ENCODE measurements at regions not wholly inside any gene's neighbourhood (a gene's known extent, or its start where the extent isn't known, plus 50 kb on each side); places are given as distances from the start of the nearest gene placed in this dataset.
"Not testable (repeated sequence)": the region's sequence is repeated elsewhere in the genome, so short reads cannot be mapped to it uniquely, and the experiment has no call there.

DNA sequence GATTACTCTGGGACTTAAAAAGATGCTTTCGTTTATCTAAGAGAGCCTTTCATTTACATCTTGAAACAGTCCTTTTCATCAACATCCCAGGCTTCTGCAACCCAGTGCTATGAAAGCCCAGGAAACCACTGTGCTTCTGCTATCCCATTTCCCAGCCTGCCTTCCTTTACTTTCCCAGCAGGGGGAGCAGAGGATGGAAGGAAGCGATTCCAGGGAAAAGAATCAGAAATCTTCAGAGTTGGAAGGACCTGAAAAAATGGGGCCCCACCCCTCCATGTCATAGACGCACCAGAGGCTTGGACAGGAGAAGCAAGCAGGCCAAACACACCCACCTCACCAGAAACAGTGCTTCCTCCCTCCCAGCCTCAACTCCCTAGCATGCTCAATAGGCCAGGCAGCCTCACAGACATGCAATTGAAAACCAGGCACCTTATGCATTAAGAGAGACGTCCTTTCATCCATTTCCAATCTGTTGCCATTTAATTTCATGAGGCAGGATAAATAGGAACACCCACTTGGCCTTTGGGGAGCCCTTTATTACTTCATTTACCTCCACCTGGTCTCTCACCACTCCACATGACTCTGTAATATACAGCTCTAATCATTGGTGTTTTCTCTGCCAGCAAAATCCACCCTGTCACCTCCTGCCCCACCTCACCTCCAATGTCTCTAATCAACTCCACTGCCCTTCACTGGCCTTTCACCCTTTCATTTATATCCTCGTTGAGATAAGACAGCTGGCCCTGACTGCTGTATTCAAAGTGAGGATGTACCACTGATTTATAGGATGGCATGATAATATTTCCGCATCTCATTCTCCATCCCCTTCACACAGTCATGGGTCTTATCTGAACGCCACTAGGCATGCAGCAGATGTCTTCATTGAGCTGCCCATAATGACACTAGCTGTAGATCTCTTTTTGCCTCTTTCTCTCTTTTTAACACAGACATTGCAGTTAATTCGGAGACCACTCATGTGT, 583.9 kb downstream of the NTRK3 start:
- peak; percentile 39 for DNase-seq

DNA sequence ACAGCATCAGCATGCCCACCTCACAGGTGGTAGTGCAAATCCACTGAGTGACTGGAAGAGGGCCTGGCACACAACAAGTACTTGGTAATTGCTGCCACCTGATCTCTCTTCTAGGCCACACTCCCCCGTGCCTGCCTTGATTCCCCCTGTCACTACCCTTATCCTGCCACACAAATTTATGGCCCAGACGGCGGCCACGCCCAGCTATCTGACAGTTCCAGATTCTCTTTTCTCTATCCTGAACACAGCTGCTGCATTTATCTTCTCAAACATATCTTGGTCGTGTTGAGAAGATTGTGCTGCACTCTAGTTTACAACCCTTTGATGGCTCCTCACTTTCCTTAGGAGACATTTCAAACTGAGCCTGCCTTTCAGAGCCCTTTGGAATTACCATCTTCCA, 585.2 kb downstream of the NTRK3 start:
- DNase-seq = no peak

DNA sequence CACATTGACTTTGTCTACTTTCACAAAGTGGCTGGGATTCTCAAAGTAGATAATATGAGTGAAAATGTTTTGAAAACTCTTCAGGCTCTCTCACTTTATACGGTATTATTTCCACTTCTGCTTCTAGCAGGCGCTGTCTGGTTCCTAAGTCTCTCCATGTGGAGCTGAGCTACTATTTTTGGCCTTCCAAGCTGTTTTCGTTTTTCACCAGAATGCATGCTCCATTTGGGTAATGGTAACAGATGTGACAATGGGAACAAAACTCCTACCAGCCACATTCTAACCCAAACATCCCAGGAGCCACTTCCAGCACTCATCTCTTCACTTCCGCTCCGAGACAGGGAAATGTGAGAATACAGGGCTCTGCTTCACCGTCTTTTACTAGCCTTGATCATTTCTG, 586.7 kb downstream of the NTRK3 start:
- no peak for DNase-seq

DNA sequence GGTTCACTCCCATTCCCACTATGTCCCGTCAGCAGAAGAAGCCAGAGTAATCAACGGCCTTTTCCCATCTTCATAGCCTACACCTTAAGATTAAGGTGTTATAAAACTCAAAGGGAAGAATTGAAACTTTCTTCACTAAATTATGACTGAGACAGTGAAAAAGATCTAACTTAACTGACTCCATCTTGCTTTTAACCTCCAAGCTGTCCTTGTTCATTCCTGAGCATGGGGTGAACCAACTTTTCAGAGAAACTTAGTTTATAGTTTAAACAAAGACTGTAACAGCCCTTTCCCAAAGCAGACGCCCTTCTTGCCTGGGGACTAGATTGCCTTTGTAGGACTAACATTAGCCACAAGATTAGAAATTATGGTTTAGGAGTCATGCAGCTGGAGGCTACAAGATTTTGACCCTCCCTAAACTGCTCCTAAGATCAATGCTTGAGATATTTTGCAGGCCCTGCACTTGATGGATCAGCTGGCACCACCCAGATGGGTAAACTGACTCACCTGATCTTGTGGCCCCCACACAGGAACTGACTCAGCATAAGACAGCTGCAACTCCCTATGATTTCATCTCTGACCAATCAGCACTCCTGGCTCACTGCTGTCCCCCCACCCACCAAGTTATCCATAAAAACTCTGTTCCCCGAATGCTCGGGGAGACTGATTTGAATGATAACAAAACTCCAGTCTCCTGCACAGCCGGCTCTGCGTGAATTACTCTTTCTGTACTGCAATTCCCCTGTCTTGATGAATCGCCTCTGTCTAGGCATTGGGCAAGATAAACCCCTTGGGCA, 587.6 kb downstream of the NTRK3 start:
- DNase-seq = not testable (repeated sequence)

DNA sequence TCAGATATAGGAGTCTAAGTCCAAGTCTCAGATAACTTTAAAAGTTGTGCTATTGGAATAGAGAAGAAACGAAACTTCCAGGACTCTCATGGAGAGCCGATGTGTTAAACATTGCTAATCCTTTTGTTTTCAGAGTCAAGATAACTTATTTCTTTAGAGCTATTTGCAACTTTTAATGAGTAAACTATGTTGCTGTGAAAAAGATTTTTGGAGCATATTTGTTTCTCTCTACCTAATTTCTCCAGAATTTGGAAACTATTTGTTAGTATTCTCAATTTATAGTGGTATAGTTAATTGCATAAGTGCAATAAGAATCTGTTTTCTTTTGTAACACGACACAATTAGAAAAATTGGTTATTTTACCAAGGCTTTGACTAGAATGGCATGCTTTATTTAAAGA, 588.9 kb downstream of the NTRK3 start:
- no peak for DNase-seq

DNA sequence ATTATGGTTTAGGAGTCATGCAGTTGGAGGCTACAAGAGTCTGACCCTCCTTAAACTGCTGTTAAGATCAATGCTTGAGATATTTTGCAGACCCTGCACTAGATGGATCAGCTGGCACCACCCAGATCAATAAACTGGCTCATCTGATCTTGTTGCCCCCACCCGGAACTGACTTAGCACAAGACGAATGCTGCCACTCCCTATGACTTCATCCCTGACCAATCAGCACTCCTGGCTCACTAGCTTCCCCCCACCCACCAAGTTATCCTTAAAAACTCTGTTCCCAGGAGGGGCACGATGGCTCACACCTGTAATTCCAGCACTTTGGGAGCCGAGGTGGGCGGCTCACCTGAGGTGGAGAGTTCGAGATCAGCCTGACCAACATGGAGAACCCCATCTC, 594.0 kb downstream of the NTRK3 start:
- DNase-seq = no peak

DNA sequence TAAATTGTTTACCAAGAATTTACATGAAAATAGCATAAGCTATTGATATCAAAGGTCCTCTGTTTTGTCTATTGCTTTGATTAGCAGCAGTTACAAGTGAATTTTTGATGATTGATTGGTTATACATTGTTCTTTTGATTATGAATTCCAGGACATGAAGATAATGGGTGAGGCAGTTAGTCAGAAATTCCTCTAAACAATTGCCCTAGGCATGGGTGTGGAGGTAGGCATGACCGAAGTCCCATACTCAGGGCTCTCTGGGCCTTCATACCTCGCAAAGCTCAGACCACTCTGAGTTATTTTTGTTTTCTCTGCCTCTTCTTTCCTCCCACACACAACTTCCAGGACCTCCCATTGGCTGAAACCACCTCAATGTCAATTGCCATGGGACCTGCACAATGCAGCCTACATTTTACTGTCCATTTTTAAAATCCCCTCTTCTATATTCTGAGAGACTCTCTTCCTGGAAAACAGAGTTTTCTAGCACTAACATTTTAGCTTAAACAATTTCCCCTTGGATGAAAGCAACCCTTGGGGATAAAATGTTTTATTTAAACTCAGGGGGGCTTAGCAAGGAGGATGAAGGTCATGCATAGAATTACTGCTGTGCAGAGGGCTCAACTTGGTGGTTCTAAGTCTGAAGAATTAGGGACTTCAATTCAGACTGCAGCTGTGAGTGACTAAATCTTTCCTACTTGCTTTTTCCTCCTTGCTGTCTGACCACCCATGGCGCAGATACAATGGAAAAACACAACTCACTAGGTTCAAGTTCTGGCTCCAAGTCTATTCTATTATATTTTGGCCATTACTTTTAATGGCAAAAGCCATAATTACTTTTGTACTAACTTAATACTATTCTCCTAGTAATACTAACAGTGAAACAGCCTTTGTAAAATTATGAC, 594.8 kb downstream of the NTRK3 start:
- peak; percentile 2 for DNase-seq

DNA sequence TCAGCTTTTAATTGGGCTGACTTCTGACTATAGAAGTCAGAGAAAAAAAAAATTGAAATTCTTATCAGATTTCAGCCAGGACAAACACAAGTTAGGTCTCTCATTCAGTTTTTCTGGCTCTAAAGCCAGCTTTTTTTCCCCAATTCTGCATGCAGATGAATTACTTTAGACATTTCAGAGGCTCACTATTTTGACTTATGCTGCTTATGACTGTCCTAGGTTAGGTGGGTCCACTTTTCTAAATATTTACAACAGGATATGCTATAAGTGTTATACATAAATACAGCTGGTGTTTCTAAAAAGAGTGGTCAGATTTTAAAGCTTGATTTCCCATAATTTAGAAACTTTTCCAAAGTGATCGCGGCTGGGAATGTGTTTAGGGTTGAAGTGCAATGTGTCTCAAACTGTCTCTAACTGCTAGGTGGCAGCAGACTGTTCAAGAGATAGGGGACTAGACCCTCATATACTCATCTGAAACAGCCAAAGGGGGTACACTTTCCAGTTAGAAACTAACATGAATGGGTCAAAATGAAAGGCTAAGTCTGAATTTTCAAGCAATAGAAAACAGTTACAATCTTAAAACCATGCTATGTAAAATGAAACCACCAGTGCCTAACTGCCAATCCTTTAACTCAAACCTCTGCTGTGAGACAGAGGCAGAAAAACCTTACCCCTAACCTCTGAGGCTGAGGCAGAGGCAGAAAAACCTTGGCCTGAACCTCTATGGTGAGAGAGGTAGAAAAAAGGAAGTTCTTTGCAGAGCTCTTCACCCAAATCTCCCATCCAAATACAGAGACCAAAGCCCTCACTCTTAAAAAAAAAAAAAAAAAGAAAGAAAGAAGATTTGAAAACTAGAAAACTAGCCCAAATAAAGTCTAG, 596.0 kb downstream of the NTRK3 start:
- no peak for DNase-seq

DNA sequence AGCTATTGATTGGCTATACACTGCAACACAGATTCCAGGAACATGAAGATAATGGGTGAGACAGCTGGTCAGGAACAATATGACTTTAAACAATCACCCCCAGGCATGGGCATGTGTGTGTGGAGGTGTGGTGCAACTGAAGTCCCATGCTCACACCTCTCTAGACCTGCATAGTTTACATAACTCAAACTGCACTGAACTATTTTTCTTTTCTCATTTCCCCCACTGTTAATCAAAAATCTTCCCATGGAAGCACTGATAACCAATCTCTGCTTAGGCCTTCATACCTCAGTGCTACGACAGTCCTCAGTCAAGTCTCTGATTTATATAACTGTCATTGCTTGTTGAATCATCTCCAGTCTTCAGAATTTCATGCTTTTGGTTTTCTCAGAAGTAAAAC, 600.2 kb downstream of the NTRK3 start:
- no peak for DNase-seq

DNA sequence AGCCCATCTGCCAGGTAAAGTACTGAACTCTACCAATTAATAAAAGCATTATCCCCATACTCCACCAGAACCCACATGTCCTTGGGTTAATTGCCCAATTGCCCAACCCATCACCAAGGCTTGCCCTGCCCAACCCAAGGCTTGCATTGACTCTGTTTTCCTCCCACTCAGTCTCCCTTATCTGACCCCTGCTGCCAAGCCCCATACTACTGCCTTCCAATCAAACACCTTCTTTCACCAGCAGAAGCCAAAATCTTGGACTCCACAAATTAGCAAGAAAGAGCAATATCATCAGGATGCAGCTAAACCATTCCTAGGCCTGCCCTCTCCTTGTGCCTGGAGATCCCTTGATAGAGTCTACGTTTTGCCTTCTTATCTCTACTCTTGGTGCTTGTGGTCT, 602.9 kb downstream of the NTRK3 start:
- DNase-seq = no peak

DNA sequence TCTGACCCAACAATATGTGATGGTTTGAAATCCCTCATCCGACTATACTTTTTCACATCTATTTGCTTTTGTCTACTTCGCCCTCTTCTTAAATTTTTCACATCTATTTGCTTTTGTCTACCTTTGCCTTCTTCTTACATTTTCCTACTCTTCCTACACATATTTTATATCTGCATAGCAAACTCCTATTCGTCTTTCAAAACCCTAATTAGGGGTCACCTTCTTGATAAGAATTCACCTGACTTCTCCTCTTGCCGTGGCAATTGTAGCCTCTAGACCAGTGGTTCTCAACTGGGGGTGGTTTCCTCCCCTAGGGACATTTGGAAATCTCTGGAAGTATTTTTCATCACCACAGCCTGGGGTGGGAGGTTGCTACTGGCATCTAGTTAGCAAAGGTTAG, 607.4 kb downstream of the NTRK3 start:
- DNase-seq = no peak

DNA sequence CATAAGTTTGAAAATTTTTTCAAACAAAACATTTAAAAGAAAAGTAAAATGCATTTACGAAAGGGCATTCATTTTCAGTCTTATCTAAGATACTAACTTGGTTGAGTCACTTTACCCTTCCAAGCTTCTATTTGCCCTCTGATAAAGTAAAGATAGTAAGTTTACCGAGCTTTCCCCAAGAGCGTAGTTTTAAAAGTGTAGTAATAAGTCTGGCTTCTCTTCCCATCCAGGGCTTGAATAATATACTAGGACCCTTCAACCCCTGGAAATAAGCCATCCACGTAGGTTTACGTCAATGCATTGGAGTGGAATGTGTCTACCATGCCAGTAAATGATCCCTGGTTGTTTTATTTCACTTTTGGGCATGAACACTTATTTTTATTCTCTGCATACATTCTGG, 608.3 kb downstream of the NTRK3 start:
- no peak for DNase-seq

DNA sequence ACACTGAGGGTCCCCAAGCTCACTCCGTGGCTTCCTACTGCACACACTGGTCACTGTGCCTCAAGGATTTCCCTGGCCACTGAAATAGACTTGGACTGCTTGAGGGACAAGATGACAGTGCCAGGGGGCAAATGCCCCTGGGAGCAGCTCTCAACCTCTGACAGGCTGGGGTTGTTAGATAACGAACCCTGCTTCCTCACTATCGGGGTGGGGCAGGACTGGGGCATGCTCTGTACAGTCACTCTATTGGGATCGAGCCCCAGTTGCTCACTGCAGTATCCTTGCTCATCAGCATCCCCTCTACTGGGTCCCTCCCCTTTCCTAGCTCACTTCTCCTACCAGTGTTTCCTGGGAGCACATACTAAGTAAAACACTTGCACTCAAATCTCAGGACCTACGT, 610.8 kb downstream of the NTRK3 start:
- DNase-seq = no peak

DNA sequence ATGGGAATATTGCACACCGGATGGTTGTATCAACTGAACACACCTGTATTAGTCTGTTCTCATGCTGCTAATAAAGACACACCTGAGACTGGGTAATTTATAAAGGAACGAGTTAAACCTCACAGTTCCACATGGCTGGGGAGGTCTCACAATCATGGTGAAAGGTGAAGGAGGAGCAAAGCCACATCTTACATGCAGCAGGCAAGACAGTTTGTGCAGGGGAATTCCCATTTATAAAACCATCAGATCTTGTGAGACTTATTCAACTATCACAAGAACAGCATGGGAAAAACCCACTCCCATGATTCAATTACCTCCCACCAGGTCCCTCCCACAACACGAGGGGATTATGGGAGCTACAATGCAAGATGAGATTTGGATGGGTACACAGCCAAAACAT, 613.5 kb downstream of the NTRK3 start:
- not testable (repeated sequence) for DNase-seq

DNA sequence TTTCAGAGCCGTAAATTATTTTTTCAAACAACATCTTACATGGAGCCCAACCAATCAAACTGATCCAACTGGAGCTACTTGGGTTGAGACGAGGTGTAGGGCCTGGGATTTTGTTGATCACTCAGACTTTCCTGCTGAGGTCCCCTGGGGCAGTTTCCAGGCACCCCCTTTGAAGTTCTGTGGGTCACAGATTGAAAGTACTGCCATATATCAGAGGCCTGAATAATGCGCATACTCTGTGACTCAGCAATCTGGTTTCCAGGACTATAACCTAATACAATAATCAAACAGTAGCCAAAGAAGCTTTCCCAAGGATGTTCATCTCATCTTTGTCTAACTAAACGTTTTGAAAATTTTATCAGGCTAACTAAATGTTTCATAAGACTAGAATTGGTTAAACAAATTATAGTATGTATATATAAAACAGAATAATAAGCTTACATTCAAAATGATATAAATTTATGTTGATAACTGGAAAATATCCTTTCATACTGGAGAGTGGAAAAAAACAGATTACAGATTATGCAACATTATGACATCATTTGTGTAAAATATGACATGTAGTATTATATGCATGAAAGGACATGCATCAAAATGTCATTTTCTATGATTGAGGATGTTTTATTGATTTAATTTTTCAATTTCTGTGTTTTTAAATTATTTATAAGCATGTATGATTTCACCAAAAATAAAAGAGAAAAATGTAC, 617.1 kb downstream of the NTRK3 start:
- no peak for DNase-seq

DNA sequence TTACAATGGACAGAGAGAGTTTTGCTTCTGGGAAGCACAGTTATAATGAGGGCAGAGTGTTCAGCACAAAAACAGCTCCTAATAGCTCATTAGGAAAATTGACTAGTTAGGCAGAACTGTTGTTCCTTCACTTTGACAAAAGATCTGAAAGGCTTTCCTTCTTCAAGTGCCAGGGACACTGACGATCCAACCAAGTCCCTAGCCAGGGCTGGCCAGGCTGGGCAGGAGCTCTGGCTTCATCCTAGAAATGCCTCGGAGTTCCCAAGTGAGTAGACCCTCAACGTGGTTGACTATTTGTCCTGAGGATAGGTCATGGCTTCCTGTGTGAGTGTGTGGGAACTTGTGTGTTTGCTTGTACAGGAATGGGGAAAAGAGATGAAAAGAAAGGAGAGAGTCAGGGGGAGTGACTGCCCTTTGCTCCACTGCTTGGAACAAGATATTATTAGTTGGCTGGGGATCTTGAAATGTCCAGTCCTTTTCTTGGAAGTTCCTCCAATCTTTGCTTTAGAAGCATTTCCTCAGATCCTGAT, 617.9 kb downstream of the NTRK3 start:
- no peak for DNase-seq

DNA sequence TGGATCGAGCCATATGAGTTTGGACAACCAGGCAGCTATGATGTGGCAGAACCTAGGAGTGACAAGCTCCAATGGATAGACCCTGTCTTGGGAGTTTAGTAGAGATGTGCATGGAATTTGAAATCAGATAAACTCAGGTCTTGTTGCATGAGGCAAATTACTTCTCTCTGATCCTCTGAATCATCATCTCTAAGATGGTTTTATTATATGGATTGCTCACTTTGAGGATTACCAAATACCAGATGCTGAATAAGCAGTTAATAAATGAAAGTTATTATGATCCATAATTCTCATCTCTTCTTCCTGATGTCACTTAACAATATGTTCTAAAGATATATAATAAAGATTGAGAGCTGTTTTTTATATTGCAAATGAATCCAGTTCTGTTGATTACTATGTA, 622.2 kb downstream of the NTRK3 start:
- DNase-seq = no peak

DNA sequence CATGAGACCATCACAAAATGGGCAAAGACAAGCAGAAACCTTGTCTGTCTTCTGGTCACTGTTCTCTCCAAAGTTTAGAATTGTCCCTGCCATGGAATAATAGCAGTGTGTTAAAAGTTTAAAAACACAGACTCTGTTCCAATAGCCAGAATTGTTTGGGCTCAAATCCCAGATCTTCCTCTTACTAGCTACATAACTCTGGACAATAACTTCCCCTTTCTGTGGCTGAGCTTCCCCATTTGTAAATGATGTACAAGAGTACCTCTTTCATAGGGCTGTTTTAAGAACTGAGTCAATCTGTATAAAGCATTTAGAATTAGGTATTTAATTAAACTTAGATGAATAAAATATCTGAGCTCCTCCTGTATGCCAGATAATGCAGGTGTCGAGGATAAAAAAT, 623.0 kb downstream of the NTRK3 start:
- DNase-seq = no peak

DNA sequence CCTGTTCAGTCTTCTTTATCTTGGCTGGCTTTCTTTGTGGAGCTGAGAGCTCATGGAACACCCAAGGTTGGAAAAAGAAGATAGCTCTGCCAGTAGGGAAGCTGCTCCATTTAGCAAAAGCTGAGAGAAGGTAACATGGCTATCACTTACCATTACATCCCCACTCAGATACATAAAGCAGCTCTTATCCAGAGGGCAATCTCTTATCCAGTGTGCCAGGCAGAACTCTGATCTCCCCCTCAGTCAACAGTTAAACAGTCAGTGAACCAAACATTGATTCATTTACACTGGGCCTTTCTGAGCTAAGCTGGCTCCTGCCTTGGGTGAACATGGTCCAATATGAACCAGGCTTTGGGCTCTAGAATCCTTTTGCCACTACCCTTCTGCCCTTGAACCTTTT, 624.2 kb downstream of the NTRK3 start:
- no peak for DNase-seq

DNA sequence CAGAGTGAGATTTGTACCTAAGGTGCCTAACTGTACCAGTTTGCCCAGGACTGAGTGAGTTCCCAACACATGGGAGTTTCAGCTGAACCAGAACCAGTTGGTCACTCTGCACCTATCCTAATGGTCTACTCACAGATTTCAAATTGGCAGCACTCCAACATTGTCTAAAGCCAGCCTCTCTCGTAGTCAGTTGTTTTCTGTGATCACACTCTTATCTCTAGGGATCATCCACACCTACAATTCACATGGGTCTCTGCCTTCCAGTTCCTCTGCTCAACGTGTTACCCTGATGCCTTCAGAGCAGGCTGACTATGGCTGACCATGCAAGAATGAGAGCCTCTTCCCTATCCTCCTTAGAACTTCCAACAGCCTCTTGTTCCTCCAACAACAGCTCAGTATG, 624.8 kb downstream of the NTRK3 start:
- DNase-seq = no peak

DNA sequence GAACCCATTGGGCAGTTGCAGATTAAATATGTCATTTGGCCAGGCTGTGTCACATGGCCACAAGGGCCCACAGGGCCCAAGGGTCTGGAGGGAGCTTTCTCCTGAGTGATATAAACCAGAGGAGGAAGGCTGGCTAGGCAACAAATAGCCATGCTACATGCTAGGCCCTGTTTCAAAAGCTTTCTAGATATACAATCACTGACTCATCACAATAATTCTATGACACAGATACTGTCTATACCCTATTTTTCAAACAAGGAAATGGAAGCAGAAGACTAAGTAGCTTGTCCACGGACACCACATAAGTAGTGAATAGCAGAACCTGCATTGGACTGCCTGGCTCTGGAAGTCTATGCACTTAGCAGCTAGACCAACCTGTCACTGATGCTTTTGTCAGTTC, 625.4 kb downstream of the NTRK3 start:
- DNase-seq = no peak
